ENCODE measurements at regions not wholly inside any gene's neighbourhood (a gene's known extent, or its start where the extent isn't known, plus 50 kb on each side); places are given as distances from the start of the nearest gene placed in this dataset.

GRCh38 chr2:195407783-195408182, 249.2 kb upstream of the SLC39A10 start:
- no peak for TF ChIP-seq CTCF (conservative IDR thresholded peaks at IDR 0.05; ENCODE audit: low read length)
- no peak for TF ChIP-seq EZH2phosphoT487 (IDR thresholded peaks at IDR 0.05; ENCODE audit: borderline replicate concordance)
